COLO668 (cell line): ENCODE measurements at regions not wholly inside any gene's neighbourhood (a gene's known extent, or its start where the extent isn't known, plus 50 kb on each side); places are given as distances from the start of the nearest gene placed in this dataset.

ENCODE experiments used
- DNase-seq: peaks from one replicate; lab custom pipeline; 2025; ENCODE audit not compliant: unreplicated experiment; lab: John Stamatoyannopoulos, UW

DNA sequence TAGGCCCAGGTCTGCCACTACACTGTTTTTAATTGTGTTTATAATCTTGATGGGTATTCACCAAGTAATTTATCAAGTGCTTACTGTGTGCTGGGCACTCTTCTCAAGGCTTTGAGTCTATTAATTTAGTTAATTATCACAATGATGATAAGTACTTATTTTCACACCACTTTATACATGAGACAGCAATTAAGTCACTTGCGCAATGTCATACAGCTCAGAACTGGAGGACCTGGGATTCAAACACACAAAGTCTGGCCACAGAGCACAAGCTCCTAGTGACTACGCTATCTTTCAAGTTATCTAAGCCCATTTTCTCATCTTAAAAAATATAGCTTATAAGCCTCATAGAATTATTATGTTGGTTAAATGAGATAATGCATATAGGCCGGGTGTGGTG, 85.0 kb downstream of the LLPH start:
- no peak for DNase-seq

- no peak for DNase-seq
Observed at GRCh38 chr12:66044731-66045130, 85.8 kb downstream of the LLPH start.

DNA sequence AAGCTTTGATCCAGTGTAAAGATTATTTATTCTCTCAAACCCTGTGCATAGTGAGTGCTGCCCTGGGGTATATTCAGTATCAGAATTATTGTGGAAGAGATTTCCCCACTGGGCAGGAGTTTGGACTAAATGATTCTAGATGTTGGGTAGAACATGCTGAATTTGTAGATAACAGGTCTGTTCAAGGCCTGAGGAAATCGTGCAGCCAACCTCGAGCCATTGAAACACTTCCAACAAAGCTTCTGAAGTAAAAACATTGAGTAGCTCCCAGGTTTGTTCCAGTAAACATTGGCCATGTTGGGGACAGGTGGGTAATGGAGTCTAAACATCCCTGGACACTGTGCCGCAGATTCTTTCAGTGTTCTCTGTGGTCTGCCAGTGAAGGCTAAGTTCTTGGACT, 87.5 kb downstream of the LLPH start:
- DNase-seq: no peak

DNA sequence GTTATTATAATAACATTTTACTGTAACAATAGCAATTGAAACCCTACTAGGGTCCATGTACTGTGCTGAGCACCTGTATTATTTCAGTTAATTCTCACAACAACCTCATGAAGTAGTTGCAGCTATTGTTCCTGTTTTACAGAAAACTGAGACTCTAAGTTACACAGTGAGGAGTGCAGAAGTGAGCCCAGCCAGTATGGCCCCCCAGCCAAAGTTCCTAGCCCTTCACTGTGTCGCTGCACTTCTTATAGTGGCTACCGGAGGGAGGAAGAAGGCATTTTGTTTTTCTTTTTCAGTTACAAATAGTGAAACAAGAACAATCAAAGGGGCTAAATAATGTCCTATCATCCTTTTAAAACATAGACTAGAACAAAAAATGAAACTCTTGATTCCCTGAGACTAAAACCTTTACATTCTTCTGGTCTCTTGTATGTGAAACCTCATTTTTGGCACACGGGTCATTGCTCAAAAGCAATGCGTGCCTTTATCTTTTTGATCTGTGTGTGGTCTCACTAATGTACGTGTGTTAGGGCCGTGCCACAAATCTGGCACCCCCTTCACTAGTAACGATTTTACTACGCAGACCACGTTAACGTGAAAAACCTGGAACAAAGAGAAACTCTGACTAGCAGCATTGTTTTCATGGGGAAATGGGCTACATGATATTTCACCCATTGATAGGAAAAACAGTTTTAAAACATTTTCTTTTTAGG, 88.7 kb downstream of the LLPH start:
- no peak for DNase-seq

DNA sequence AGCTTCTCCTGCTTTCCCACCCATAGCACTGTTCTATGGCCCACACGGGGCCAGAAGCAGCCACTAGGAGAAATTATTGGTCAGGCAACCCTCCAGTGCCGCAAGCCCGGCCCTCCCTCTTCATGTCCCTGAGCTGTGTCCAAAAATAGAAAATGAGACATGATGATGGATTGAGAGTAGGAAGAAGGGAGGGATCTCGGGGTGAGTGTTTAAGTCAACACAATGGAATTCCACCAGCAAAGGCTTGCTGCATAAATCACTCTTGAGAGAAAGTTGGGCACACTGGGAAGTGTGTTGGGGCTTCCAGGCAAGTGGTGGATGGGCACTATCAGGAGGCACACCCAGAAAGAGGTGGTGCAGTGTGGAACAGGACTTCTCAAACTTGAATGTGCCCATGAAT, 94.2 kb downstream of the LLPH start:
- DNase-seq: no peak

DNA sequence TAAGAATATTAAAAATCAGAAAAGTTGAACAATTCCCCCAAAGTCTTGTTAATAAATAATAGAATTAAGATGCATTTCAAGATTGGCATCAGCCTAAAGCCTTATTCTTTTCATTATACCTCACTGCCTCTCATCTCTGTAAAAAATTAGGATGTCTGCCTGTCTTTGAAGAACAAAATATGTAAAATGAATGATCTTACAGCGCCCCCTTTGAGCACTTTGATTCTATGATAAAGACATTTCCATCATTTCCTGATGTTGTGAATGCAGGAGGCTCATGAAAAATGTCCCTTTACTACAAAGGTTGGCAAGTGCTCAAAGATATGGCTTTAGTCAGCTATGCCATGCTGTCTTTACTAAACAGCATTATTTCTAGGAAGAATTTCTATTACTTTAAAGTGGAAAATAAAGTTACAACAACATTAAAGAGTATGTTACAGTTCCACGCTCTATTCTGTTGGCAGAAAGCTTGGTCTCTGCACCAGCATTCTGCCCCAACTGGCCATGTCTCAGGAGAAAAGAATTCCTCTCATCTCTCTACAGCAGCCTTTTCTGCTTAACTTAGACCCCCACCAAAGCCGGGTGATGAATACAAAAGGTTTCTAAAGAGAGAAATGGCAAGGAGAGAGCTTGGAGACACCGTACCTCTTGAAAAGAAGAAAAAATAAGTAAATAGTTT, 95.1 kb downstream of the LLPH start:
- DNase-seq: no peak

- DNase-seq: no peak
Observed at GRCh38 chr12:66033151-66033550, 97.4 kb downstream of the LLPH start.

DNA sequence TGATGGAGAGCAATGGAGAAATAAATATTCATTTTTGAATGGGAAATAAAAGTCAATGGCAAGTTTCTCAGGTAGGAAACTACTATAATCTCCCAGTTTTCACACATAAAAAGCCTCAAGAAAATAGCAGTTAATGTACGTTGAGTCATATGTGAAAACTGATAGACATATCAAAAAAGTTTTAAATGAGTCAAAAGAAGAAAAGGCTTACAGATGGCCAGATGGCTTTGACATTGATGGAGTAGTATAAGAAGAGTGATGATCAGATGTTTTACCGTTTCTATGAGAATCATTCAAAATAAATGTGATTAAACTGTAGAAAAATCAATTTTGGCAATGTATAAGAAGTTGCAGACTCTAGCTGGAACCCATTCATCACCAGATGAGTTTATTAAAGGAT, 97.8 kb downstream of the LLPH start:
- DNase-seq: no peak

GRCh38 chr12:66030217-66030781, 100.3 kb downstream of the LLPH start:
- no peak for DNase-seq

DNA sequence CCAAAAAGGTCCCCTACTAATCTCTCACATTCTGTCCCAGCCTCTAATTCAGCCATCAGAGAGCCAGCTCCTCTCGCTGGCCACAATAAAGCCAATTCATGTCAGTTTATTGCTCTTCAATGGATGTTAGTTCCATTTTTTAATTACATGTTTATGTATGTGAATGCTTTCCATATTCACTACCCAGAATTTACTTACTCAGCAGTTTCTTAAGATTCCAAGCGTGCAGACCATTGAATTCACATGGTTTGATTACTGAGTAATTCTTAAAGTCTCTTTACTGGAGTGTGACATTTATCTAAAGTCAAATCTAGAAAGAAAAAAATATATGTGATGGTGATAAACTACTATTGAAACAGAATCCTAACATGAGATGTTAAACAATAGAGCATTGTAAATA, 102.2 kb downstream of the LLPH start:
- DNase-seq: no peak

DNA sequence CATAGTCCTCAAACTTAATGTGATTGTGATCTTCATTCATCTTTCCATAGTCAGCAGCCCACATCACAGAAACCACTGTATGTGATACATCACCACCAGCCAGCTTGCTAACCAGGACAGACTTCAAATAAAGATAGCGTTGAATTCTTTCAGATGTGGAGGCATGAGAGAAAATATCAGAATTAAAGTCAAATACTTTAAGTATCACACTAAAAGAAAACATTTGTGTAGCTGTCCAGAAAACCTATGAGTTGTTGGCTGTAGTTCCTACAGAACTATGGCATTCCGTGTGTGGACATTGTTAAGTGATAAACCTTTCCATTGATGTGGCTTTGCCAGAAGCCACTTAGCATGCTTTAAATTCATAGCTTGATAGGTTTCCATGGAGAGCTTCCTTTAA, 105.1 kb downstream of the LLPH start:
- DNase-seq: no peak

DNA sequence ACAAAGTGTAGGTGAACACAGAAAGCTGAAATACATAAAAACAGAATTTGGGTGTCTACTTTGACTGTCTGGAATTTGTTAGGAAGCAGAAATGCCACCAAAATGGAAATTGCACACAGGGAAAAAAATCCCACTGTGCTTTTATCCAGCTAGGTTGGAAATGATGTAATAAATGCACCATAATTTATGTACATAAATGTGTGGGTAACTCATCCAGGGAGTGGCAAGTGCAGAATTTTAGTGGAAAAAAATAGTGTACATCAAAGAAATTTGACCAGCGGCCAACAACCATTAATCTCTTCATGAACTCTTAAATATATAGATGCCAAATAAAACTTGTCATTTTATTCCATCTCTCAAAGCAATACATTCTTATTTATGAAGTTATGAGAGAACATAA, 105.6 kb downstream of the LLPH start:
- no peak for DNase-seq

DNA sequence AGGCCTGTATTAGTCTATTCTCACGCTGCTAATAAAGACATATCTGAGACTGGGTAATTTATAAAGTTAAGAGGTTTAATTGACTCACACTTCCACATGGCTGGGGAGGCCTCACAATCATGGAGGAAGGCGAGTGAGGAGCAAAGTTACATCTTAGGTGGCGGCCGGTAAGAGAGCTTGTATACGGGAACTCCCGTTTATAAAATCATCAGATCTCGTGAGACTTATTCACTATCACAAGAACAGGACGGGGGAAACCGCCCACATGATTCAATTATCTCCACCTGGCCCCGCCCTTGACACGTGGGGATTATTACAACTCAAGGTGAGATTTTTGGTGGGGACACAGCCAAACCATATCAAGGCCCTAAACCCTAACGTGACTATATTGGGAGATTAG, 110.1 kb downstream of the LLPH start:
- DNase-seq: no peak

GRCh38 chr12:66017736-66018135, 112.8 kb downstream of the LLPH start:
- DNase-seq: no peak
